GM12875 (cell line): ENCODE measurements at regions not wholly inside any gene's neighbourhood (a gene's known extent, or its start where the extent isn't known, plus 50 kb on each side); places are given as distances from the start of the nearest gene placed in this dataset.

Experiments used
- H3K4me3 ChIP-seq: one replicate; pipeline ENCODE4 v1.5.1; 2011; ENCODE audit warnings: low read depth, low read length, control low read depth
- CTCF ChIP-seq: IDR thresholded peaks from 2 replicates; pipeline ENCODE4 v1.5.1; 2011; ENCODE audit warnings: low read depth, mild to moderate bottlenecking, control low read depth, inconsistent platforms, low read length, moderate library complexity, borderline replicate concordance; ENCODE audit not compliant: insufficient read depth

- no peak overlapping the region for H3K4me3 ChIP-seq
- no peak for TF ChIP-seq CTCF
Observed at GRCh38 chr2:104930732-104931131, 76.8 kb downstream of the POU3F3 start.

GRCh38 chr2:104932243-104932642 is 78.3 kb downstream of the POU3F3 start:
- TF ChIP-seq CTCF = no peak
- no peak overlapping the region for H3K4me3 ChIP-seq

GRCh38 chr2:104933151-104933917 is 79.4 kb downstream of the POU3F3 start:
- no peak overlapping the region for H3K4me3 ChIP-seq
- no peak for TF ChIP-seq CTCF

GRCh38 chr2:104936527-104936926 is 82.6 kb downstream of the POU3F3 start:
- H3K4me3 ChIP-seq = no peak overlapping the region
- no peak for TF ChIP-seq CTCF

GRCh38 chr2:104938231-104938941 is 84.5 kb downstream of the POU3F3 start:
- no peak for TF ChIP-seq CTCF
- H3K4me3 ChIP-seq = no peak overlapping the region

- TF ChIP-seq CTCF = no peak
- H3K4me3 ChIP-seq = no peak overlapping the region
Observed at GRCh38 chr2:104939570-104940217, 85.8 kb downstream of the POU3F3 start.
